HepG2 (cell line): ENCODE measurements at regions not wholly inside any gene's neighbourhood (a gene's known extent, or its start where the extent isn't known, plus 50 kb on each side); places are given as distances from the start of the nearest gene placed in this dataset.

Experiments
- ATAC-seq: fragments of 200-7000 bp; cut with Tn5 transposase; 3 replicates; pipeline ENCODE4 v1.9.1; 2020; ENCODE audit warnings: mild to moderate bottlenecking, moderate library complexity
- BruUV-seq: library from RNA; stranded (reverse); fragments of 400-500 nt; replicated peaks from 2 replicates; lab custom pipeline; 2021; lab: Mats Ljungman, UMichigan
- CTCF ChIA-PET: fragments of 300-600 bp; formaldehyde crosslinking; extraction: SDS; loops from one replicate; lab custom pipeline; 2021; ENCODE audit warnings: low total read pairs, inconsistent platforms, low intra/inter-chr PET ratio; lab: Yijun Ruan, JAX
- POLR2A ChIA-PET: fragments of 350-600 bp; sonication (Branson Sonifier 250); formaldehyde crosslinking; loops from one replicate; lab custom pipeline; 2020; ENCODE audit warnings: antibody characterized with exemption, inconsistent platforms; lab: Yijun Ruan, JAX
- DNase-seq: peaks from one replicate; pipeline ENCODE4 v3.0.0-alpha.2; 2015; ENCODE audit warnings: low spot score
- FAIRE-seq: peaks from 3 replicates; lab custom pipeline; 2011; peaks lifted over from hg19 to GRCh38; lab: Jason Lieb, UNC
- H2AFZ ChIP-seq: one replicate; pipeline ENCODE4 v1.6.1; 2011; ENCODE audit warnings: low read length, inconsistent platforms
- H3K27ac ChIP-seq: fragments of 300-600 bp; 3 replicates; pipeline ENCODE4 v1.8.0; 2011; ENCODE audit warnings: mixed run types, mild to moderate bottlenecking, mixed read lengths, low read length, inconsistent platforms; ENCODE audit not compliant: insufficient read depth; ENCODE audit errors: extremely low read length
- H3K27me3 ChIP-seq, 2 experiments: fragments of 200-600 bp in 1 of 2; 2 replicates in 1 of 2; 3 replicates in 1 of 2; pipeline versions ENCODE4 v1.6.0 to v1.8.0; 2011; ENCODE audit warnings: low read length in 2 of 2, mild to moderate bottlenecking in 2 of 2, moderate library complexity in 2 of 2, inconsistent platforms in 1 of 2; ENCODE audit not compliant: insufficient read depth in 2 of 2, control insufficient read depth in 1 of 2
- H3K36me3 ChIP-seq, 2 experiments: fragments of 200-600 bp in 1 of 2; replicated peaks in 1 of 2; 2 replicates in 1 of 2; 3 replicates in 1 of 2; pipeline versions ENCODE4 v1.5.1 to v1.8.0; 2011; ENCODE audit warnings: low read length in 2 of 2, inconsistent platforms in 1 of 2; ENCODE audit not compliant: insufficient read depth in 2 of 2, control insufficient read depth in 1 of 2
- H3K4me1 ChIP-seq: 2 replicates; pipeline ENCODE4 v1.5.1; 2012; ENCODE audit warnings: low read length, inconsistent platforms; ENCODE audit not compliant: insufficient read depth
- H3K4me2 ChIP-seq: 2 replicates; pipeline ENCODE4 v1.6.0; 2011; ENCODE audit warnings: low read depth, low read length, inconsistent platforms
- H3K4me3 ChIP-seq, 3 experiments: fragments of 200-600 bp in 1 of 3; sonication (generic), shearing (Covaris generic) in 1 of 3; replicated peaks in 1 of 3; 2 replicates each; pipeline ENCODE4 v1.5.1; 2011 to 2016; ENCODE audit warnings: low read length in 3 of 3, inconsistent platforms in 2 of 3, low read depth in 2 of 3, mild to moderate bottlenecking in 2 of 3, control low read depth in 1 of 3, mixed read lengths in 1 of 3; ENCODE audit not compliant: insufficient read depth in 1 of 3
- H3K79me2 ChIP-seq: one replicate; pipeline ENCODE4 v1.6.1; 2011; ENCODE audit warnings: low read length, inconsistent platforms; ENCODE audit not compliant: insufficient read depth
- H3K9ac ChIP-seq: 2 replicates; pipeline ENCODE4 v1.6.0; 2011; ENCODE audit warnings: mild to moderate bottlenecking, low read depth, low read length, inconsistent platforms; ENCODE audit not compliant: insufficient read depth
- H3K9me3 ChIP-seq: 2 replicates; pipeline ENCODE4 v1.5.1; 2012; ENCODE audit warnings: mild to moderate bottlenecking, low read length
- H4K20me1 ChIP-seq: 2 replicates; pipeline ENCODE4 v1.6.0; 2011; ENCODE audit warnings: inconsistent platforms, mild to moderate bottlenecking, low read length, moderate library complexity; ENCODE audit not compliant: insufficient read depth
- ELF4 ChIP-seq: sonication (generic); formaldehyde crosslinking; IDR thresholded peaks from 2 replicates; pipeline ENCODE4 v1.5.0; 2020; ENCODE audit warnings: missing genetic modification reagents, mild to moderate bottlenecking, moderate library complexity, borderline replicate concordance
- GTF3A ChIP-seq: sonication (generic); formaldehyde crosslinking; conservative IDR thresholded peaks from 2 replicates; pipeline ENCODE4 v1.4.0; 2020; ENCODE audit warnings: mild to moderate bottlenecking, missing genetic modification reagents
- HNRNPK ChIP-seq: fragments of 200-400 bp; formaldehyde crosslinking; IDR thresholded peaks from 2 replicates; pipeline ENCODE4 v1.6.1; 2018; ENCODE audit warnings: low read length, low read depth, moderate library complexity, mild to moderate bottlenecking; ENCODE audit not compliant: poor library complexity, severe bottlenecking
- NR3C1 ChIP-seq: sonication (generic); formaldehyde crosslinking; IDR thresholded peaks from 2 replicates; pipeline ENCODE4 v1.4.0; 2020; ENCODE audit warnings: missing genetic modification reagents
- PHF20 ChIP-seq: sonication (generic); formaldehyde crosslinking; IDR thresholded peaks from 2 replicates; pipeline ENCODE4 v1.5.0; 2020; ENCODE audit warnings: mild to moderate bottlenecking, missing genetic modification reagents
- SIN3B ChIP-seq: fragments of 150-350 bp; IDR thresholded peaks from 2 replicates; pipeline ENCODE4 v1.6.1; 2014; ENCODE audit warnings: low read length
- ZNF121 ChIP-seq: sonication (generic); formaldehyde crosslinking; IDR thresholded peaks from 2 replicates; pipeline ENCODE4 v1.5.0; 2020; ENCODE audit warnings: mild to moderate bottlenecking, missing genetic modification reagents
- ZNF432 ChIP-seq: sonication (generic); formaldehyde crosslinking; IDR thresholded peaks from 2 replicates; pipeline ENCODE4 v1.5.0; 2020; ENCODE audit warnings: missing genetic modification reagents, mild to moderate bottlenecking, borderline replicate concordance
- ZNF816 ChIP-seq: sonication (generic); formaldehyde crosslinking; IDR thresholded peaks from 2 replicates; pipeline ENCODE4 v1.8.0; 2022; ENCODE audit warnings: missing genetic modification reagents, mild to moderate bottlenecking, borderline replicate concordance
- WGBS: methylation state at CpG from one replicate; pipeline ENCODE4 v1.1.6; 2017; ENCODE audit warnings: low lambda C conversion rate; 5-methylcytosine and 5-hydroxymethylcytosine counted together
- in situ Hi-C: cut with HindIII; loops from 2 replicates; pipeline ENCODE4 v1.10.0; 2017; ENCODE audit warnings: low pct_unique_long_range_greater_than_20kb; ENCODE audit not compliant: extremely low pct_ligation_motif_present
- intact Hi-C: fragments of 100-400 bp; cut with micrococcal nuclease; formaldehyde crosslinking; loops from one replicate; pipeline ENCODE4 v1.10.0; 2022; ENCODE audit not compliant: unreplicated experiment
- TF ChIP-seq, protein P1 (sequence below): sonication (generic); formaldehyde crosslinking; IDR thresholded peaks from 2 replicates; pipeline ENCODE4 v1.4.0; 2020; ENCODE audit warnings: missing genetic modification reagents, borderline replicate concordance
- TF ChIP-seq, protein P2 (sequence below): IDR thresholded peaks from 2 replicates; pipeline ENCODE4 v1.6.1; 2012; ENCODE audit warnings: inconsistent platforms

DNA sequence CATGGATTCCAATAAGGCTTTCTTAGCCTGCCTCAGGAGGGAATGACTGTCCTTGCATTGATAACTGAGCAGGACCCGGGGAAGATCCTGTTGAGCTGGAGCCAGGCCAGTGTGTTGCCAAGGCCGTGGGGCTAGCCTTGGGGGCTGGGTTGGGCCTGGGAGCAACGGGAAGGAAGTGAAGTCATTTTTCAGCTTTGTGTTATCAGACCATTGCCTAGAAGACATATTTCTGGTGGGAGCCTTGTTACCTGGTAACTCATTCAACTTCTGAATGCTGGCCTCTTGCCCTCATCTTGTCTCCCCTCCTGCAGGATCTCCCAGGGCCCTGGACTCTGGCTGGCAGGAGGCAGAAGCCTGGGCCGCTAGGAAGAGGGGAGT, 92.7 kb upstream of the MGAT5 start:
- Histone ChIP-seq H3K4me2 (no peak overlapping the region), H3K79me2 (peaks cover 33% of the 10 kb centered on the region), H2AFZ (no peak overlapping the region), H3K4me1 (peaks cover 12% of the 10 kb centered on the region), H3K36me3 (0 out of 5 replicates have a peak, but pooled peaks cover 0 to 5% of the 10 kb centered on the region in 2 experiments), H3K4me3 (no peak overlapping the region), H4K20me1 (no peaks in the 10 kb centered on the region; the same call in none of the 2 replicates), H3K9me3 (no peaks in the 10 kb centered on the region), H3K9ac (no peak overlapping the region), H3K27me3 (no peaks in the 10 kb centered on the region), H3K27ac (no peak overlapping the region)
- ATAC-seq: peak; percentile 46
- WGBS: 94% methylated on average over 4 of the region's 4 CpGs
- ChIA-PET CTCF (no interaction called here), POLR2A (no interaction called here)
- intact Hi-C loops: no loop called here
- FAIRE-seq: no peak
- no peak for DNase-seq
- TF ChIP-seq ZNF121 (CRISPR knock-in tag) (no peak), ZNF432 (no peak), ELF4 (CRISPR knock-in tag) (no peak), SIN3B (no peak), PHF20 (CRISPR knock-in tag) (no peak), ZNF816 (no peak), HNRNPK (no peak), GTF3A (CRISPR knock-in tag) (no peak), NR3C1 (CRISPR knock-in tag) (no peak)
- TF ChIP-seq, protein P1, sequence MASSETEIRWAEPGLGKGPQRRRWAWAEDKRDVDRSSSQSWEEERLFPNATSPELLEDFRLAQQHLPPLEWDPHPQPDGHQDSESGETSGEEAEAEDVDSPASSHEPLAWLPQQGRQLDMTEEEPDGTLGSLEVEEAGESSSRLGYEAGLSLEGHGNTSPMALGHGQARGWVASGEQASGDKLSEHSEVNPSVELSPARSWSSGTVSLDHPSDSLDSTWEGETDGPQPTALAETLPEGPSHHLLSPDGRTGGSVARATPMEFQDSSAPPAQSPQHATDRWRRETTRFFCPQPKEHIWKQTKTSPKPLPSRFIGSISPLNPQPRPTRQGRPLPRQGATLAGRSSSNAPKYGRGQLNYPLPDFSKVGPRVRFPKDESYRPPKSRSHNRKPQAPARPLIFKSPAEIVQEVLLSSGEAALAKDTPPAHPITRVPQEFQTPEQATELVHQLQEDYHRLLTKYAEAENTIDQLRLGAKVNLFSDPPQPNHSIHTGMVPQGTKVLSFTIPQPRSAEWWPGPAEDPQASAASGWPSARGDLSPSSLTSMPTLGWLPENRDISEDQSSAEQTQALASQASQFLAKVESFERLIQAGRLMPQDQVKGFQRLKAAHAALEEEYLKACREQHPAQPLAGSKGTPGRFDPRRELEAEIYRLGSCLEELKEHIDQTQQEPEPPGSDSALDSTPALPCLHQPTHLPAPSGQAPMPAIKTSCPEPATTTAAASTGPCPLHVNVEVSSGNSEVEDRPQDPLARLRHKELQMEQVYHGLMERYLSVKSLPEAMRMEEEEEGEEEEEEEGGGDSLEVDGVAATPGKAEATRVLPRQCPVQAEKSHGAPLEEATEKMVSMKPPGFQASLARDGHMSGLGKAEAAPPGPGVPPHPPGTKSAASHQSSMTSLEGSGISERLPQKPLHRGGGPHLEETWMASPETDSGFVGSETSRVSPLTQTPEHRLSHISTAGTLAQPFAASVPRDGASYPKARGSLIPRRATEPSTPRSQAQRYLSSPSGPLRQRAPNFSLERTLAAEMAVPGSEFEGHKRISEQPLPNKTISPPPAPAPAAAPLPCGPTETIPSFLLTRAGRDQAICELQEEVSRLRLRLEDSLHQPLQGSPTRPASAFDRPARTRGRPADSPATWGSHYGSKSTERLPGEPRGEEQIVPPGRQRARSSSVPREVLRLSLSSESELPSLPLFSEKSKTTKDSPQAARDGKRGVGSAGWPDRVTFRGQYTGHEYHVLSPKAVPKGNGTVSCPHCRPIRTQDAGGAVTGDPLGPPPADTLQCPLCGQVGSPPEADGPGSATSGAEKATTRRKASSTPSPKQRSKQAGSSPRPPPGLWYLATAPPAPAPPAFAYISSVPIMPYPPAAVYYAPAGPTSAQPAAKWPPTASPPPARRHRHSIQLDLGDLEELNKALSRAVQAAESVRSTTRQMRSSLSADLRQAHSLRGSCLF: no peak
- TF ChIP-seq, protein P2, sequence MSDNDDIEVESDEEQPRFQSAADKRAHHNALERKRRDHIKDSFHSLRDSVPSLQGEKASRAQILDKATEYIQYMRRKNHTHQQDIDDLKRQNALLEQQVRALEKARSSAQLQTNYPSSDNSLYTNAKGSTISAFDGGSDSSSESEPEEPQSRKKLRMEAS: no peak
- in situ Hi-C loops: no loop called here
- no TSS peak for BruUV-seq
